ENCODE measurements at regions not wholly inside any gene's neighbourhood (a gene's known extent, or its start where the extent isn't known, plus 50 kb on each side); places are given as distances from the start of the nearest gene placed in this dataset.

GRCh38 chrX:11952176-11952720 lies 186.0 kb upstream of the FRMPD4 start:
- no peak overlapping the region for H3K27ac ChIP-seq (ENCODE audit: insufficient read length, low read depth, low read length)
- H4K5ac ChIP-seq (ENCODE audit: insufficient read length, low read depth, low read length) = no peak overlapping the region
- Mint-ChIP-seq H3K4me1 (peaks cover 0 to 5% of the 10 kb centered on the region in 2 experiments; a peak in 1 of 4 replicates), H3K9me3 (peaks cover 68 to 70% of the 10 kb centered on the region in 2 experiments), H3K36me3 (ENCODE audit: insufficient read depth in 1 of 3, low read depth in 3 of 3) (peaks cover 0 to 2% (median 0%) of the 10 kb centered on the region in 3 experiments; a peak in 4 of 7 replicates), H3K4me3 (no peak overlapping the region), H3K27ac (no peak overlapping the region), H3K27me3 (ENCODE audit: low read depth) (peaks cover 2% of the 10 kb centered on the region; the same call in 1 of the 2 replicates)
- H3K4ac ChIP-seq (ENCODE audit: low read depth, low read length) = no peak overlapping the region
- no peak overlapping the region for H3K18ac ChIP-seq (ENCODE audit: insufficient read length, low read depth, low read length)
- H3K27me3 ChIP-seq (ENCODE audit: insufficient read depth, low read length) = no peaks in the 10 kb centered on the region
- no peak overlapping the region for H3K9ac ChIP-seq (ENCODE audit: extremely low read depth, insufficient read length, low read length)
- H2BK15ac ChIP-seq (ENCODE audit: low read depth, low read length) = no peak overlapping the region
- no peaks in the 10 kb centered on the region for H3K23me2 ChIP-seq (ENCODE audit: insufficient read length, low read depth, low read length, poor library complexity, severe bottlenecking)
- H2BK20ac ChIP-seq (ENCODE audit: low read depth, low read length, poor library complexity, severe bottlenecking) = no peak overlapping the region
- no peak overlapping the region for H4K91ac ChIP-seq (ENCODE audit: insufficient read length, low read depth, low read length)
- no peak overlapping the region for H4K8ac ChIP-seq (replicated peaks; ENCODE audit: insufficient read length, low read depth, low read length)
- no peak overlapping the region for H2AFZ ChIP-seq (ENCODE audit: low read length)
- WGBS (ENCODE audit: extremely low coverage, insufficient read length, low lambda C conversion rate) = no CpG with 5 or more reads among the region's 4 CpGs
- H3K9me3 ChIP-seq (ENCODE audit: control insufficient read depth, low read depth, low read length) = no peaks in the 10 kb centered on the region
- H2BK120ac ChIP-seq (ENCODE audit: low read depth, low read length, poor library complexity, severe bottlenecking) = no peak overlapping the region
- H3K56ac ChIP-seq (ENCODE audit: insufficient read length, low read depth, low read length) = no peak overlapping the region
- H3K14ac ChIP-seq (ENCODE audit: insufficient read depth, low read length) = no peak overlapping the region
- DNase-seq = no peak
- no peaks in the 10 kb centered on the region for H4K20me1 ChIP-seq (ENCODE audit: control insufficient read depth, insufficient read depth, insufficient read length)
- H2BK5ac ChIP-seq (ENCODE audit: insufficient read length, low read length) = no peak overlapping the region
- H3K23ac ChIP-seq (ENCODE audit: insufficient read length, low read depth, low read length) = no peak overlapping the region
- TF ChIP-seq CTCF (conservative IDR thresholded peaks at IDR 0.05) = no peak
- no peak overlapping the region for H3T11ph ChIP-seq (ENCODE audit: low read length)
- no peak overlapping the region for H2AK5ac ChIP-seq (ENCODE audit: insufficient read length, low read length)
- no peaks in the 10 kb centered on the region for H3K4me1 ChIP-seq (ENCODE audit: insufficient read depth, low read length)
- no peaks in the 10 kb centered on the region for H3K79me1 ChIP-seq (ENCODE audit: insufficient read depth, low read depth, low read length, poor library complexity, severe bottlenecking)
- H3K4me2 ChIP-seq (ENCODE audit: insufficient read depth, insufficient read length, low read length) = no peak overlapping the region
- no peaks in the 10 kb centered on the region for H3K79me2 ChIP-seq (ENCODE audit: insufficient read depth, low read length)
- no peak overlapping the region for H2BK12ac ChIP-seq (ENCODE audit: insufficient read length, low read depth, low read length)

Data from H9 (cell line).